H1 (cell line): ENCODE measurements at regions not wholly inside any gene's neighbourhood (a gene's known extent, or its start where the extent isn't known, plus 50 kb on each side); places are given as distances from the start of the nearest gene placed in this dataset.

Experiments used
- CBX5 ChIP-seq: fragments of 300-800, 300-1000 bp; sonication (generic); IDR thresholded peaks from 2 replicates; pipeline ENCODE4 v1.7.1; 2016; ENCODE audit warnings: antibody characterized with exemption, low read length, low read depth
- EP300 ChIP-seq, 2 experiments: IDR thresholded peaks; 1 replicate in 1 of 2; 2 replicates in 1 of 2; pipeline ENCODE4 v1.6.1; 2011 to 2012; ENCODE audit warnings: low read depth in 2 of 2, low read length in 2 of 2, mild to moderate bottlenecking in 2 of 2, borderline replicate concordance in 1 of 2, inconsistent platforms in 1 of 2, moderate library complexity in 1 of 2
- POLR2A ChIP-seq, 2 experiments: IDR thresholded peaks; 1 replicate in 1 of 2; 2 replicates in 1 of 2; pipeline ENCODE4 v1.6.1; 2011; ENCODE audit warnings: low read depth in 2 of 2, low read length in 2 of 2, mild to moderate bottlenecking in 2 of 2; ENCODE audit errors: control extremely low read depth in 1 of 2
- SAP30 ChIP-seq: fragments of 300-600 bp; sonication (generic); IDR thresholded peaks from 2 replicates; pipeline ENCODE4 v1.7.1; 2012; ENCODE audit warnings: low read length, moderate library complexity, mild to moderate bottlenecking, inconsistent platforms; ENCODE audit not compliant: insufficient read depth, insufficient replicate concordance
- TBP ChIP-seq: IDR thresholded peaks from 2 replicates; pipeline ENCODE4 v1.6.1; 2011; ENCODE audit warnings: low read depth, low read length, improper control_type of control experiment
- TEAD4 ChIP-seq: IDR thresholded peaks from 2 replicates; pipeline ENCODE4 v1.6.1; 2012; ENCODE audit warnings: low read depth, low read length, inconsistent platforms, mixed read lengths
- TF ChIP-seq, protein P1 (sequence below): fragments of 300-600 bp; sonication (generic); IDR thresholded peaks from 2 replicates; pipeline ENCODE4 v1.7.1; 2012; ENCODE audit warnings: low read length, moderate library complexity, mild to moderate bottlenecking, inconsistent platforms; ENCODE audit not compliant: insufficient replicate concordance

DNA sequence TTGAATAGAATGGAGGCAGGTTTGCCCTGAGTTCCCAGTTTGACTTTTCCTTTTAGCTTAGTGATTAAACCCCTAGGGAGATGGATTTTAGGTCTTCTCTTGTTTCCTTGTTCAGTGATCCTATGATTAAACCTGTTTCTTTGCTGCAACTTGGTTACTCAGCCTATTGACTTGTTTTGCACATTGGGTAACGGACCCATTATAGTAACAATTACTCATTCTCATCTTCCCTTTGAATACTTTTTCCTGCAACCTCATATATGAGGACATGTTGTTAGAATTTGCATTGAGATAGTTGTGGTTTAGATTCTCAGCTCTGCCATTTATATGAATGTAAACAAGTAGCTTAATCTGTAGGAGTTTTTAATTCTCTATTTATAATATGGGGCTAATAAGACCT lies 489.2 kb upstream of the CNTN5 start (continued):
- TF ChIP-seq, protein P1, sequence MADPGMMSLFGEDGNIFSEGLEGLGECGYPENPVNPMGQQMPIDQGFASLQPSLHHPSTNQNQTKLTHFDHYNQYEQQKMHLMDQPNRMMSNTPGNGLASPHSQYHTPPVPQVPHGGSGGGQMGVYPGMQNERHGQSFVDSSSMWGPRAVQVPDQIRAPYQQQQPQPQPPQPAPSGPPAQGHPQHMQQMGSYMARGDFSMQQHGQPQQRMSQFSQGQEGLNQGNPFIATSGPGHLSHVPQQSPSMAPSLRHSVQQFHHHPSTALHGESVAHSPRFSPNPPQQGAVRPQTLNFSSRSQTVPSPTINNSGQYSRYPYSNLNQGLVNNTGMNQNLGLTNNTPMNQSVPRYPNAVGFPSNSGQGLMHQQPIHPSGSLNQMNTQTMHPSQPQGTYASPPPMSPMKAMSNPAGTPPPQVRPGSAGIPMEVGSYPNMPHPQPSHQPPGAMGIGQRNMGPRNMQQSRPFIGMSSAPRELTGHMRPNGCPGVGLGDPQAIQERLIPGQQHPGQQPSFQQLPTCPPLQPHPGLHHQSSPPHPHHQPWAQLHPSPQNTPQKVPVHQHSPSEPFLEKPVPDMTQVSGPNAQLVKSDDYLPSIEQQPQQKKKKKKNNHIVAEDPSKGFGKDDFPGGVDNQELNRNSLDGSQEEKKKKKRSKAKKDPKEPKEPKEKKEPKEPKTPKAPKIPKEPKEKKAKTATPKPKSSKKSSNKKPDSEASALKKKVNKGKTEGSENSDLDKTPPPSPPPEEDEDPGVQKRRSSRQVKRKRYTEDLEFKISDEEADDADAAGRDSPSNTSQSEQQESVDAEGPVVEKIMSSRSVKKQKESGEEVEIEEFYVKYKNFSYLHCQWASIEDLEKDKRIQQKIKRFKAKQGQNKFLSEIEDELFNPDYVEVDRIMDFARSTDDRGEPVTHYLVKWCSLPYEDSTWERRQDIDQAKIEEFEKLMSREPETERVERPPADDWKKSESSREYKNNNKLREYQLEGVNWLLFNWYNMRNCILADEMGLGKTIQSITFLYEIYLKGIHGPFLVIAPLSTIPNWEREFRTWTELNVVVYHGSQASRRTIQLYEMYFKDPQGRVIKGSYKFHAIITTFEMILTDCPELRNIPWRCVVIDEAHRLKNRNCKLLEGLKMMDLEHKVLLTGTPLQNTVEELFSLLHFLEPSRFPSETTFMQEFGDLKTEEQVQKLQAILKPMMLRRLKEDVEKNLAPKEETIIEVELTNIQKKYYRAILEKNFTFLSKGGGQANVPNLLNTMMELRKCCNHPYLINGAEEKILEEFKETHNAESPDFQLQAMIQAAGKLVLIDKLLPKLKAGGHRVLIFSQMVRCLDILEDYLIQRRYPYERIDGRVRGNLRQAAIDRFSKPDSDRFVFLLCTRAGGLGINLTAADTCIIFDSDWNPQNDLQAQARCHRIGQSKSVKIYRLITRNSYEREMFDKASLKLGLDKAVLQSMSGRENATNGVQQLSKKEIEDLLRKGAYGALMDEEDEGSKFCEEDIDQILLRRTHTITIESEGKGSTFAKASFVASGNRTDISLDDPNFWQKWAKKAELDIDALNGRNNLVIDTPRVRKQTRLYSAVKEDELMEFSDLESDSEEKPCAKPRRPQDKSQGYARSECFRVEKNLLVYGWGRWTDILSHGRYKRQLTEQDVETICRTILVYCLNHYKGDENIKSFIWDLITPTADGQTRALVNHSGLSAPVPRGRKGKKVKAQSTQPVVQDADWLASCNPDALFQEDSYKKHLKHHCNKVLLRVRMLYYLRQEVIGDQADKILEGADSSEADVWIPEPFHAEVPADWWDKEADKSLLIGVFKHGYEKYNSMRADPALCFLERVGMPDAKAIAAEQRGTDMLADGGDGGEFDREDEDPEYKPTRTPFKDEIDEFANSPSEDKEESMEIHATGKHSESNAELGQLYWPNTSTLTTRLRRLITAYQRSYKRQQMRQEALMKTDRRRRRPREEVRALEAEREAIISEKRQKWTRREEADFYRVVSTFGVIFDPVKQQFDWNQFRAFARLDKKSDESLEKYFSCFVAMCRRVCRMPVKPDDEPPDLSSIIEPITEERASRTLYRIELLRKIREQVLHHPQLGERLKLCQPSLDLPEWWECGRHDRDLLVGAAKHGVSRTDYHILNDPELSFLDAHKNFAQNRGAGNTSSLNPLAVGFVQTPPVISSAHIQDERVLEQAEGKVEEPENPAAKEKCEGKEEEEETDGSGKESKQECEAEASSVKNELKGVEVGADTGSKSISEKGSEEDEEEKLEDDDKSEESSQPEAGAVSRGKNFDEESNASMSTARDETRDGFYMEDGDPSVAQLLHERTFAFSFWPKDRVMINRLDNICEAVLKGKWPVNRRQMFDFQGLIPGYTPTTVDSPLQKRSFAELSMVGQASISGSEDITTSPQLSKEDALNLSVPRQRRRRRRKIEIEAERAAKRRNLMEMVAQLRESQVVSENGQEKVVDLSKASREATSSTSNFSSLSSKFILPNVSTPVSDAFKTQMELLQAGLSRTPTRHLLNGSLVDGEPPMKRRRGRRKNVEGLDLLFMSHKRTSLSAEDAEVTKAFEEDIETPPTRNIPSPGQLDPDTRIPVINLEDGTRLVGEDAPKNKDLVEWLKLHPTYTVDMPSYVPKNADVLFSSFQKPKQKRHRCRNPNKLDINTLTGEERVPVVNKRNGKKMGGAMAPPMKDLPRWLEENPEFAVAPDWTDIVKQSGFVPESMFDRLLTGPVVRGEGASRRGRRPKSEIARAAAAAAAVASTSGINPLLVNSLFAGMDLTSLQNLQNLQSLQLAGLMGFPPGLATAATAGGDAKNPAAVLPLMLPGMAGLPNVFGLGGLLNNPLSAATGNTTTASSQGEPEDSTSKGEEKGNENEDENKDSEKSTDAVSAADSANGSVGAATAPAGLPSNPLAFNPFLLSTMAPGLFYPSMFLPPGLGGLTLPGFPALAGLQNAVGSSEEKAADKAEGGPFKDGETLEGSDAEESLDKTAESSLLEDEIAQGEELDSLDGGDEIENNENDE, result no peak
- TF ChIP-seq TEAD4, result no peak
- TF ChIP-seq TBP, result no peak
- TF ChIP-seq POLR2A (IDR thresholded peaks at IDR 0.05; ENCODE audit: control extremely low read depth in 1 of 2, low read depth in 2 of 2, low read length in 2 of 2), result no peak
- TF ChIP-seq EP300 (IDR thresholded peaks at IDR 0.05; ENCODE audit: borderline replicate concordance in 1 of 2, low read depth in 2 of 2, low read length in 2 of 2), result no peak
- no peak for TF ChIP-seq SAP30
- TF ChIP-seq CBX5, result no peak
- TF ChIP-seq, all 59 proteins: peak for 0
